Choroid plexus epithelial cell (primary cell): ENCODE measurements at regions not wholly inside any gene's neighbourhood (a gene's known extent, or its start where the extent isn't known, plus 50 kb on each side); places are given as distances from the start of the nearest gene placed in this dataset.

Experiments
- DNase-seq: peaks from one replicate; pipeline ENCODE4 v3.0.0-alpha.2; 2010; ENCODE audit warnings: low read depth
- H3K4me3 ChIP-seq: 2 replicates; pipeline ENCODE4 v1.5.1; 2011; ENCODE audit warnings: low read depth, mild to moderate bottlenecking, control low read depth, low read length, moderate library complexity
- TF ChIP-seq, protein P1 (sequence below): conservative IDR thresholded peaks from 2 replicates; pipeline ENCODE4 v1.5.1; 2011; ENCODE audit warnings: low read depth, mild to moderate bottlenecking, control low read depth, inconsistent platforms, low read length, moderate library complexity

DNA sequence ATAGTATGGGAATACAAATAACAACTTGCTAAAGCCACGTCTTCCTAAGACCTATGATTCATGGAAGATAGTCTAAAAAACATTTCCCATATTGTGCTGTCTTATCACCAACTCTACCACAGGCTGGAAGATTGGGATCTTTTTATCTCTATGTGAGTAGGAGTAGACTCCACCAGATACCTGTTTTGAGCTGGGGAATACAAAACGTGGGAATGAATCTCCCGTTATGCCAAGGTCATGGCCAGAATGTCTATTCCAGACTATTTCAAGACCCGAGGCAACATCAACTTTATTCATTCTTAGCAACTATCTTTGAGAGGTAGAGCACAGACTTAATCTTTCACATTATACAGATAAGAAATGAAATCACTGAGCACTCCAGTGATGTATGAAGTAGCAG is 2350.9 kb upstream of the WWC1 start:
- TF ChIP-seq, protein P1, sequence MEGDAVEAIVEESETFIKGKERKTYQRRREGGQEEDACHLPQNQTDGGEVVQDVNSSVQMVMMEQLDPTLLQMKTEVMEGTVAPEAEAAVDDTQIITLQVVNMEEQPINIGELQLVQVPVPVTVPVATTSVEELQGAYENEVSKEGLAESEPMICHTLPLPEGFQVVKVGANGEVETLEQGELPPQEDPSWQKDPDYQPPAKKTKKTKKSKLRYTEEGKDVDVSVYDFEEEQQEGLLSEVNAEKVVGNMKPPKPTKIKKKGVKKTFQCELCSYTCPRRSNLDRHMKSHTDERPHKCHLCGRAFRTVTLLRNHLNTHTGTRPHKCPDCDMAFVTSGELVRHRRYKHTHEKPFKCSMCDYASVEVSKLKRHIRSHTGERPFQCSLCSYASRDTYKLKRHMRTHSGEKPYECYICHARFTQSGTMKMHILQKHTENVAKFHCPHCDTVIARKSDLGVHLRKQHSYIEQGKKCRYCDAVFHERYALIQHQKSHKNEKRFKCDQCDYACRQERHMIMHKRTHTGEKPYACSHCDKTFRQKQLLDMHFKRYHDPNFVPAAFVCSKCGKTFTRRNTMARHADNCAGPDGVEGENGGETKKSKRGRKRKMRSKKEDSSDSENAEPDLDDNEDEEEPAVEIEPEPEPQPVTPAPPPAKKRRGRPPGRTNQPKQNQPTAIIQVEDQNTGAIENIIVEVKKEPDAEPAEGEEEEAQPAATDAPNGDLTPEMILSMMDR = no peak
- DNase-seq = no peak
- no peak overlapping the region for H3K4me3 ChIP-seq

DNA sequence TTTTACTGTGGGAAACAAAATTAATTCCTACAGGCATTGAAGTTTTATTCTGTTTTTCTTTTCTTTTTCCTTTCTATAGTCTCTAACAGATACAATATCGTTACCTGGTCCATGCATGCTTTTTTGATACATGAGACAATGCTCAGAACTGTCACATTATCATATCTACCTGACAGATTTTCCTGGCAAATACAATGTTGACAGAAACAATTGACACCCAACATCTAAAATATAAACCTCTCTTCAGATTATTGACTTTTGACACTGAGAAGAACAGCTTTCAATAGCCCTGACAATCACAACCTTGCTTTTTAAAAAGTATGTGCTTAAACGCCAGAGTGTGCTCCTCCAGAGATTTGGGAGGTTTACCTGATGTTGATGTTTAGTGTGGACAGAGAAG is 2334.6 kb upstream of the WWC1 start:
- DNase-seq = no peak
- no peak overlapping the region for H3K4me3 ChIP-seq
- TF ChIP-seq, protein P1 = no peak

DNA sequence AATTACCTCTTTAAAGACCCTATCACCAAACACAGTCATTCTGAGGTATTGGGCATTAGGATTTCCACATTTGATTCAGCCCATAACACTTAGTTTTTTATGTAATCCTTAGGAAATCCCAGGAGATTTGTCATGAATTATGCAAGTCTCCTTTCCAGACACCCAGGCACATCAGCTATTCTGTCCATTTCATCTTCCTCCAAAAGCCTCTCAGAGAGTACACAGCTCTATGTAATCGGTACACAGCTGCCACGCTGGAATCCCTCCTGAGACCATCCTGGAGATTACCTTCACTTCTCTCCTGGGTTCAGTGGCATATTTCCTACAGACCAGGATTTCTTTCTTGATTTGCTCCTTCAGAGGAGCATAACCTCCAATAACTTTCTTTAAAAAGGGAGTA is 2309.8 kb upstream of the WWC1 start:
- DNase-seq = no peak

DNA sequence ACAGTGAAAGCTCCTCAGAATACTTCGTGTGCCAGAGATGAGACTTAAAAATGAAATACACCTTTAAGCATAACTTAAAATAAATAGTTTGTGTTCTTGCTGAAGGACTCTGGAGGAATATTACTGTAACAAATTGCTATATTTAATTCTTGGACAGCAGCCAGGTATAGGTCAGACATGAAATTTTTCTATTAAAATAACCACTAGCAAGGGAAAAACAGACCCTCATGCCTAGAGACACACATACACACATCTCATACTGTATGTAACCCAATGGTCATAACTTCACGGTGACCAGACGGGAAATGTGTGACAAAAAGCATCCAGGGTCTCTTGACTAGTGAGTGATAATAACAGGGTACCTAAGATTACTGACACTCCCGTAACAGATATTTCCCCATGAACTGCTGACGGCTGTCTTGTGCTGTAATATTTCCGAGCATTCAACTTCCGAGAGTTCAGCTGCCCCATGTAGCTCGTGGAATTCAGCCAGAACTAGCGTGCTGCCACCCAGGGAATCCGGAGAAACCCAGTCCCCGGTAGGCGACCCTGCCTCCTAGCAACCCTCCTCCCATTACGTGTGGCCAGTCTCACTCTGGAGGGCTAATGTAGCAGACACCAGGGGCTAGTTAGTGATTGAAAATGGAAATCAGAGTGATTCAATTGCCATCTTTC is 2295.1 kb upstream of the WWC1 start:
- TF ChIP-seq, protein P1 = no peak
- no peak overlapping the region for H3K4me3 ChIP-seq
- peak; percentile 0 for DNase-seq

More for the DNA sequence above, 2309.8 kb upstream of the WWC1 start:
- H3K4me3 ChIP-seq = no peak overlapping the region
- TF ChIP-seq, protein P1 = no peak

DNA sequence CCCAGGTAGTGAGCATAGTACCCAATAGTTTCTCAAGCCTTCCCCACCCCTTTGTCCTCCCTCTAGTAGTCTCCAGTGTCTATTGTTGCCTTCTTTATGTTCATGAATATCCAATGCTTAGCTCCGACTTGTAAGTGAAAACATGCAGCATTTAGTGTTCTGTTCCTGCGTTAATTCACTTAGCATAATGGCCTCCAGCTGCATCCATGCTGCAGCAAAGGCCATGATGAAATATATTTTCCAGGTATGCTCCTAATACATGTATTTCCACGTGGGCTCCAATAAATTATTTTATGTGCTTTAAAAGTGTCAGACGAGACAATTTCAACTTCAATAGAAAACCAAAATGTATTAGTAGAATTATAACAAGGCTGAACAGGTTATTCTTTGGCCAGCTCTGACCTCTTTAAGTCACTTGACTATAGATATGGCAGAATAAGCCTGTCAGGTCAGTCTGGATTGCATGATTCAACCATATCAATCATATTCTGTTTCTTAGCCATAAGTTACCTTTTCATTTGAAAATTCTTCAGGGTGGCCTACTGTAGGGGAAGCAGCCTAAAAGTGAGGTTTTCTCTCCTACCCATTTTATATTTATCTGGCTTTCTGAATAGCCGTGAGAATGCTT is 2291.6 kb upstream of the WWC1 start:
- TF ChIP-seq, protein P1 = no peak
- no peak for DNase-seq
- H3K4me3 ChIP-seq = no peak overlapping the region

DNA sequence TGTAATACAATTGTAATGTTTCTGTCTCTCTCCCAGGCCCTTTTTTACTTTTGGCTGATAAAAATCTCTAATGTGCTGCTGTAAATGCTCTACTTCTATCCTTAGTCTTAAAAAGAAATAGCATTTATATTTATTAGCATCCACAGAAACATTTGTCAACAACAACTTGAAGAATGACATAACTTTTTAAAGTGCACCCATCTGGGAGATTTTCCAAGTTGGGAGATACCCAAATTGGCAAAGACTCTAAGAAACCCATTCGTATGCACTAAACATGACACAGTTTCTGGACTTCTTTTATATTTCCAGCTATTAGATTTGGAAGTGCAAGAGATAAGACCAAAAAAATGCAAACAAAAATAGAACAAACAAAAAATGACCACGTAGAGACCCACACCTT is 2287.4 kb upstream of the WWC1 start:
- TF ChIP-seq, protein P1 = no peak
- DNase-seq = no peak
- no peak overlapping the region for H3K4me3 ChIP-seq

DNA sequence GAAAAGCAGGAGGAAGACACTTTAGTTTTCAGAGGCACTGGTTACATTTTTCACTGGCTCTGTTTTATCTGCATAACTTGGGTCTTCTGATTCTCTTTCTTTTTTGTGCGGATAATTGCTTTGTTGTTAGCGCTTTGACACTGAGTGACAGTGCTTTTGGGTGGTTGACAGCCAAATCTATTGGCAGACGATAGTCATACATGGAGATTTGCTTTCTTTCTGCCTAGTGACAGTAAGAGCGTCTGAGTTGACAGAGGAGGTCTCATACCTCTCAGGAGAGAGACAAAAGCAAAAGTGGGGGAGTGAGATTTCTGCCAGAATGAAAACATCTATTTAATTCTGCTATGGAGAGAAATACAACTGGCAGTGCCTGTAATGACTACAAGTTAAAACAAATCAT is 2278.0 kb upstream of the WWC1 start:
- DNase-seq = no peak
- TF ChIP-seq, protein P1 = no peak
- no peak overlapping the region for H3K4me3 ChIP-seq
